NB4 (cell line): ENCODE measurements at regions not wholly inside any gene's neighbourhood (a gene's known extent, or its start where the extent isn't known, plus 50 kb on each side); places are given as distances from the start of the nearest gene placed in this dataset.

Source experiments
- POLR2A ChIP-seq: IDR thresholded peaks from 2 replicates; pipeline ENCODE4 v1.6.1; 2011; ENCODE audit warnings: mild to moderate bottlenecking; ENCODE audit not compliant: insufficient read length; ENCODE audit errors: extremely low read depth
- TF ChIP-seq, protein P1 (sequence below): IDR thresholded peaks from one replicate; pipeline ENCODE4 v1.5.1; 2012; ENCODE audit warnings: low read depth, low read length

DNA sequence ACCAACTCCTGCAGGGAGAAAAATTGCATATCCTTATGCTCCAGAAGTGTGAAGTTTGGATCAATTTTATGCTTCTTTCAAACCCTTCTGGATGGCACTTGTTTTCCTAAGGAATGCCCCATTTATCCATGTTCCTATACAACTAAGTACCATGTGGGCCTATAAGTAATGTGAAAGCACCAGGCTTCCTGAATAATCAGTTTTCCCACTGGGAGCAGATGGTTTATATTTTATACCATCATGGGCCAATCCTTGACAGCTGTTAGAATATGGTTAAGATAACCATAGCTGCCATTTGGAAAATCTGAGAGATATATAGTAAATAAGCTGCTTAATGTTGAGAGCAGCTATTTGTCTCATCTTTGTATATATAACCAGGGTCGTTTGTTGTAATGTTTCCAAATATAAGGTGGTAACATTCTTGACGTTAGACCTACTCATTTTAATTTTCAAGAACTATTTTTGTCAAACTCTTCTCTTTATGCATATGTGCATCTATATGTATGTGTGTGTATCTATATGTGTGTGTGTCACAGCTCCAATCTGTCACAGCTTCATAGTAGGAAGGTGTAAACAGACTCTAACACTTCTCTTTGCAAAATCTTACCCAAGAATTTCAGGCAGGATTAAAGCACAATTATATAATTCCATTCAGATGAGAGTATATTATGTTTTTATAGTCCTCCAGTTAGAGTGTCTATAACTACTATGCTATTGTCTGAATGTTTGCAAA is 458.7 kb upstream of the GCFC2 start:
- TF ChIP-seq, protein P1, sequence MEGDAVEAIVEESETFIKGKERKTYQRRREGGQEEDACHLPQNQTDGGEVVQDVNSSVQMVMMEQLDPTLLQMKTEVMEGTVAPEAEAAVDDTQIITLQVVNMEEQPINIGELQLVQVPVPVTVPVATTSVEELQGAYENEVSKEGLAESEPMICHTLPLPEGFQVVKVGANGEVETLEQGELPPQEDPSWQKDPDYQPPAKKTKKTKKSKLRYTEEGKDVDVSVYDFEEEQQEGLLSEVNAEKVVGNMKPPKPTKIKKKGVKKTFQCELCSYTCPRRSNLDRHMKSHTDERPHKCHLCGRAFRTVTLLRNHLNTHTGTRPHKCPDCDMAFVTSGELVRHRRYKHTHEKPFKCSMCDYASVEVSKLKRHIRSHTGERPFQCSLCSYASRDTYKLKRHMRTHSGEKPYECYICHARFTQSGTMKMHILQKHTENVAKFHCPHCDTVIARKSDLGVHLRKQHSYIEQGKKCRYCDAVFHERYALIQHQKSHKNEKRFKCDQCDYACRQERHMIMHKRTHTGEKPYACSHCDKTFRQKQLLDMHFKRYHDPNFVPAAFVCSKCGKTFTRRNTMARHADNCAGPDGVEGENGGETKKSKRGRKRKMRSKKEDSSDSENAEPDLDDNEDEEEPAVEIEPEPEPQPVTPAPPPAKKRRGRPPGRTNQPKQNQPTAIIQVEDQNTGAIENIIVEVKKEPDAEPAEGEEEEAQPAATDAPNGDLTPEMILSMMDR = no peak
- no peak for TF ChIP-seq POLR2A
